ENCODE measurements at regions not wholly inside any gene's neighbourhood (a gene's known extent, or its start where the extent isn't known, plus 50 kb on each side); places are given as distances from the start of the nearest gene placed in this dataset.

GRCh38 chr5:152125661-152126205 lies 201.1 kb upstream of the GLRA1 start:
- DNase-seq (ENCODE audit: low spot score), result no peak
- no peak for TF ChIP-seq CTCF (IDR thresholded peaks at IDR 0.05; ENCODE audit: extremely low read depth, insufficient read depth, missing control alignments)
- in situ Hi-C loops (cut with MboI; ENCODE audit: low pct_unique_long_range_greater_than_20kb, low sequenced_read_pairs, unreplicated experiment), result loop anchor here (25.0 kb wide), 1 partner anchor 387 kb away; no protein-coding TSS in a partner anchor

- in situ Hi-C loops (cut with MboI; ENCODE audit: low pct_unique_long_range_greater_than_20kb, low sequenced_read_pairs, unreplicated experiment), result loop anchor here (25.0 kb wide), 1 partner anchor 388 kb away; no protein-coding TSS in a partner anchor
- TF ChIP-seq CTCF (IDR thresholded peaks at IDR 0.05; ENCODE audit: extremely low read depth, insufficient read depth, missing control alignments), result no peak
- no peak for DNase-seq (ENCODE audit: low spot score)
Measured at GRCh38 chr5:152124409-152125041, 199.9 kb upstream of the GLRA1 start.

- DNase-seq (ENCODE audit: low spot score), result no peak
- in situ Hi-C loops (cut with MboI; ENCODE audit: low pct_unique_long_range_greater_than_20kb, low sequenced_read_pairs, unreplicated experiment), result no loop called here
- TF ChIP-seq CTCF (IDR thresholded peaks at IDR 0.05; ENCODE audit: extremely low read depth, insufficient read depth, missing control alignments), result no peak
Measured at GRCh38 chr5:152118676-152119470, 194.2 kb upstream of the GLRA1 start.

- no peak for DNase-seq (ENCODE audit: low spot score)
- in situ Hi-C loops (cut with MboI; ENCODE audit: low pct_unique_long_range_greater_than_20kb, low sequenced_read_pairs, unreplicated experiment), result no loop called here
- no peak for TF ChIP-seq CTCF (IDR thresholded peaks at IDR 0.05; ENCODE audit: extremely low read depth, insufficient read depth, missing control alignments)
Measured at GRCh38 chr5:152116934-152117333, 192.3 kb upstream of the GLRA1 start.

- DNase-seq (ENCODE audit: low spot score), result peak; percentile 29
- TF ChIP-seq CTCF (IDR thresholded peaks at IDR 0.05; ENCODE audit: extremely low read depth, insufficient read depth, missing control alignments), result no peak
- in situ Hi-C loops (cut with MboI; ENCODE audit: low pct_unique_long_range_greater_than_20kb, low sequenced_read_pairs, unreplicated experiment), result no loop called here
Measured at GRCh38 chr5:152113401-152113800, 188.8 kb upstream of the GLRA1 start.

GRCh38 chr5:152107220-152107619 lies 182.6 kb upstream of the GLRA1 start:
- no peak for DNase-seq (ENCODE audit: low spot score)
- in situ Hi-C loops (cut with MboI; ENCODE audit: low pct_unique_long_range_greater_than_20kb, low sequenced_read_pairs, unreplicated experiment), result no loop called here
- TF ChIP-seq CTCF (IDR thresholded peaks at IDR 0.05; ENCODE audit: extremely low read depth, insufficient read depth, missing control alignments), result no peak

Measured in GM13977 (cell line).